ENCODE measurements at regions not wholly inside any gene's neighbourhood (a gene's known extent, or its start where the extent isn't known, plus 50 kb on each side); places are given as distances from the start of the nearest gene placed in this dataset.

- no peak for TF ChIP-seq GABPB1 (CRISPR knock-in tag; IDR thresholded peaks at IDR 0.05)
- TF ChIP-seq FOXJ3 (CRISPR knock-in tag; IDR thresholded peaks at IDR 0.05; ENCODE audit: borderline replicate concordance), result no peak
- TF ChIP-seq MAX (CRISPR knock-in tag; IDR thresholded peaks at IDR 0.05), result no peak
- no peak for TF ChIP-seq USF1 (CRISPR knock-in tag; IDR thresholded peaks at IDR 0.05)
- no peak for TF ChIP-seq ELF4 (CRISPR knock-in tag; IDR thresholded peaks at IDR 0.05; ENCODE audit: low read depth)
- no peak for TF ChIP-seq CTCF (IDR thresholded peaks at IDR 0.05)
- DNase-seq (ENCODE audit: low spot score) (no peak), ATAC-seq (no peak)
- no peaks in the 10 kb centered on the region for H3K4me1 Mint-ChIP-seq
- H3K36me3 Mint-ChIP-seq, result no peaks in the 10 kb centered on the region
- POLR2A ChIA-PET, result no interaction called here
- H3K9me3 Mint-ChIP-seq, result 0 out of 2 replicates have a peak, but pooled peaks cover 3% of the 10 kb centered on the region
- peaks cover 28% of the 10 kb centered on the region for H3K27me3 Mint-ChIP-seq (ENCODE audit: low read depth)
- CTCF ChIA-PET, result no interaction called here
- no peak overlapping the region for H3K27ac Mint-ChIP-seq
- H3K4me3 Mint-ChIP-seq, result no peak overlapping the region
Observed at GRCh38 chr14:88941414-88941813, 117.0 kb downstream of the TTC8 start.

DNA sequence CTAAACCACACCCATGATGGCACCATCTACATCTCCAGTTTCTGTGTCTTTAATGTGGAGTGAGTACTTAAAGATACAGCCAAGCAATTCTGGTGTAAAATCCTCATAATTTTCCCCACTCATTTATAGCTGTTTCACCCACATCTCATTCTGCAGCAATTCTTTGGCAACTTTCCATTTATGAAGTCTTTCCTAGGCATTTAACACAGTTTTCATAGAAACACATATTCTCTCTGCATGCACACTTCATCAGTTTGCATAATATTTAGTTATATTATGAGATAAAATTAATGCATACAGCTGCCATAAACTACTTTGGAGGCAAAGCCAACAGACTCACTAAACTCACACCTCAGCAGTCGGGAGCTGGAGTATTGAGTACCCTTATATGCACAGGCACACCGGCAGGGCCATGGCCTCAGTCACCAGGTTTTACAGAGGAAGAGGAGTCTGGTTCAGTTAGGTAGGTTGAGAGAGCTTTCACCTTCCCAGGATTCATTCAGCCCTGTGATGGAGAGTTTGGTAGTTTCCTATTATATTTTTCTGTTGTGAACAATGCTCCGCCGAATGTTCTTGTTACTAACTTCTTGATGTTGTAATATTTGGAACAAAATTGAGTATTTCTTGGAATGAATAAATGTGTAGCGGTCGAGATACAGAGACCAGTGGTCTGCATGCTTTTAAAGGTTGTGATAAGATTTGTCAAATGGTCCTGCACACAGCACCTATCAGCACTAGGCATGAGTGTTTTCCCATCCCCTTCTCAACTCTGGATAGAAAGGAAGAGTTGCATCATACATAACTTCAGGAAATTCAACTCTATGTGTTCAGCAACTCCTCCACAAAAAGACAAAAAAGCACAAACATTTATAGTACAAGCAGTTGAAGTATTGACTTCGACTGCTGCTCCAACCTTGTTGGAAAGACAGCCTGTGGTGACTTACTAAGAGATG is 123.5 kb downstream of the TTC8 start:
- ChIA-PET CTCF (no interaction called here), POLR2A (no interaction called here)
- no peak for ATAC-seq

DNA sequence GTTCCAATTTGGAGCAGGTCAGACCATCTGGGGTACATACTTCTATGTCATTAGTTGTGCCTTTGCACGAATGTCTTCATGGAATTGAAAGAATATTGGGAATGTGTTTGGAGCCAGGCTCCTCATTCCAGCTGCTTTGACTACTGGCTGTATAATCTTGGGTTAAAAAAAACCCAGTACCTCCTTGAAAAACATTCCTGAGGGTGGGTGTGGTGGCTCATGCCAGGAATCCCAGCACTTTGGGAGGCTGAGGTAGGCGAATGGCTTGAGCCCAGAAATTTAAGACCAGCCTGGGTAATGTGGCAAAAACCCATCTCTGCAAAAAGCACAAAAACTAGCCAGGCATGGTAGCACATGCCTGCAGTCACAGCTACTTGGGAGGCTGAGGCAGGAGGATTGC is 125.6 kb downstream of the TTC8 start:
- Mint-ChIP-seq H3K36me3 (peaks cover 13% of the 10 kb centered on the region), H3K27ac (no peak overlapping the region), H3K4me1 (peaks cover 2% of the 10 kb centered on the region), H3K9me3 (peaks cover 34% of the 10 kb centered on the region), H3K27me3 (ENCODE audit: low read depth) (peaks cover 51% of the 10 kb centered on the region), H3K4me3 (no peak overlapping the region)
- ChIA-PET POLR2A (no interaction called here), CTCF (interaction anchor here (0.5 kb wide), 1 partner anchor 227 kb away, joined by 4 read pairs; no protein-coding TSS in a partner anchor)
- ATAC-seq (peak; percentile 59; the same call in 1 of the 2 replicates), DNase-seq (ENCODE audit: low spot score) (no peak)
- no peak for TF ChIP-seq CREM (CRISPR knock-in tag; IDR thresholded peaks at IDR 0.05)
- no peak for TF ChIP-seq ZSCAN18 (CRISPR knock-in tag; IDR thresholded peaks at IDR 0.05)
- no peak for TF ChIP-seq ZNF121 (CRISPR knock-in tag; IDR thresholded peaks at IDR 0.05)
- TF ChIP-seq, protein P1, sequence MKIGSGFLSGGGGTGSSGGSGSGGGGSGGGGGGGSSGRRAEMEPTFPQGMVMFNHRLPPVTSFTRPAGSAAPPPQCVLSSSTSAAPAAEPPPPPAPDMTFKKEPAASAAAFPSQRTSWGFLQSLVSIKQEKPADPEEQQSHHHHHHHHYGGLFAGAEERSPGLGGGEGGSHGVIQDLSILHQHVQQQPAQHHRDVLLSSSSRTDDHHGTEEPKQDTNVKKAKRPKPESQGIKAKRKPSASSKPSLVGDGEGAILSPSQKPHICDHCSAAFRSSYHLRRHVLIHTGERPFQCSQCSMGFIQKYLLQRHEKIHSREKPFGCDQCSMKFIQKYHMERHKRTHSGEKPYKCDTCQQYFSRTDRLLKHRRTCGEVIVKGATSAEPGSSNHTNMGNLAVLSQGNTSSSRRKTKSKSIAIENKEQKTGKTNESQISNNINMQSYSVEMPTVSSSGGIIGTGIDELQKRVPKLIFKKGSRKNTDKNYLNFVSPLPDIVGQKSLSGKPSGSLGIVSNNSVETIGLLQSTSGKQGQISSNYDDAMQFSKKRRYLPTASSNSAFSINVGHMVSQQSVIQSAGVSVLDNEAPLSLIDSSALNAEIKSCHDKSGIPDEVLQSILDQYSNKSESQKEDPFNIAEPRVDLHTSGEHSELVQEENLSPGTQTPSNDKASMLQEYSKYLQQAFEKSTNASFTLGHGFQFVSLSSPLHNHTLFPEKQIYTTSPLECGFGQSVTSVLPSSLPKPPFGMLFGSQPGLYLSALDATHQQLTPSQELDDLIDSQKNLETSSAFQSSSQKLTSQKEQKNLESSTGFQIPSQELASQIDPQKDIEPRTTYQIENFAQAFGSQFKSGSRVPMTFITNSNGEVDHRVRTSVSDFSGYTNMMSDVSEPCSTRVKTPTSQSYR (CRISPR knock-in tag; IDR thresholded peaks at IDR 0.05), result no peak
- TF ChIP-seq USF2 (CRISPR knock-in tag; IDR thresholded peaks at IDR 0.05), result no peak
- TF ChIP-seq, protein P2, sequence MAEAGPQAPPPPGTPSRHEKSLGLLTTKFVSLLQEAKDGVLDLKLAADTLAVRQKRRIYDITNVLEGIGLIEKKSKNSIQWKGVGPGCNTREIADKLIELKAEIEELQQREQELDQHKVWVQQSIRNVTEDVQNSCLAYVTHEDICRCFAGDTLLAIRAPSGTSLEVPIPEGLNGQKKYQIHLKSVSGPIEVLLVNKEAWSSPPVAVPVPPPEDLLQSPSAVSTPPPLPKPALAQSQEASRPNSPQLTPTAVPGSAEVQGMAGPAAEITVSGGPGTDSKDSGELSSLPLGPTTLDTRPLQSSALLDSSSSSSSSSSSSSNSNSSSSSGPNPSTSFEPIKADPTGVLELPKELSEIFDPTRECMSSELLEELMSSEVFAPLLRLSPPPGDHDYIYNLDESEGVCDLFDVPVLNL (CRISPR knock-in tag; IDR thresholded peaks at IDR 0.05; ENCODE audit: borderline replicate concordance, low read depth), result no peak
- no peak for TF ChIP-seq USF1 (CRISPR knock-in tag; IDR thresholded peaks at IDR 0.05)

More for the DNA sequence above, 123.5 kb downstream of the TTC8 start:
- H3K27me3 Mint-ChIP-seq (ENCODE audit: low read depth), result peaks cover 49% of the 10 kb centered on the region
- H3K4me1 Mint-ChIP-seq, result peaks cover 2% of the 10 kb centered on the region; the same call in 1 of the 2 replicates
- H3K4me3 Mint-ChIP-seq, result no peak overlapping the region
- no peak for DNase-seq (ENCODE audit: low spot score)
- H3K9me3 Mint-ChIP-seq, result peaks cover 19% of the 10 kb centered on the region
- no peak overlapping the region for H3K27ac Mint-ChIP-seq
- TF ChIP-seq, protein P3, sequence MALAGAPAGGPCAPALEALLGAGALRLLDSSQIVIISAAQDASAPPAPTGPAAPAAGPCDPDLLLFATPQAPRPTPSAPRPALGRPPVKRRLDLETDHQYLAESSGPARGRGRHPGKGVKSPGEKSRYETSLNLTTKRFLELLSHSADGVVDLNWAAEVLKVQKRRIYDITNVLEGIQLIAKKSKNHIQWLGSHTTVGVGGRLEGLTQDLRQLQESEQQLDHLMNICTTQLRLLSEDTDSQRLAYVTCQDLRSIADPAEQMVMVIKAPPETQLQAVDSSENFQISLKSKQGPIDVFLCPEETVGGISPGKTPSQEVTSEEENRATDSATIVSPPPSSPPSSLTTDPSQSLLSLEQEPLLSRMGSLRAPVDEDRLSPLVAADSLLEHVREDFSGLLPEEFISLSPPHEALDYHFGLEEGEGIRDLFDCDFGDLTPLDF (CRISPR knock-in tag; IDR thresholded peaks at IDR 0.05), result no peak
- TF ChIP-seq, protein P2 (CRISPR knock-in tag; IDR thresholded peaks at IDR 0.05; ENCODE audit: borderline replicate concordance, low read depth), result no peak
- H3K36me3 Mint-ChIP-seq, result peaks cover 6% of the 10 kb centered on the region
